Erythroblast (primary cell): ENCODE measurements at regions not wholly inside any gene's neighbourhood (a gene's known extent, or its start where the extent isn't known, plus 50 kb on each side); places are given as distances from the start of the nearest gene placed in this dataset.

Source experiments
- DNase-seq, 2 experiments: peaks; one replicate each; lab custom pipeline; 2025; lab: John Stamatoyannopoulos, UW
- GATA1 ChIP-seq: IDR thresholded peaks from 2 replicates; pipeline ENCODE4 v1.6.1; 2011; ENCODE audit warnings: low read depth, mild to moderate bottlenecking, control low read depth, low read length, moderate library complexity
- POLR2A ChIP-seq: IDR thresholded peaks from 2 replicates; pipeline ENCODE4 v1.6.1; 2011; ENCODE audit warnings: mild to moderate bottlenecking, low read length

GRCh38 chr18:8480506-8481328 lies 128.5 kb upstream of the RAB12 start:
- DNase-seq = no peak
- TF ChIP-seq POLR2A (no peak), GATA1 (no peak)

DNA sequence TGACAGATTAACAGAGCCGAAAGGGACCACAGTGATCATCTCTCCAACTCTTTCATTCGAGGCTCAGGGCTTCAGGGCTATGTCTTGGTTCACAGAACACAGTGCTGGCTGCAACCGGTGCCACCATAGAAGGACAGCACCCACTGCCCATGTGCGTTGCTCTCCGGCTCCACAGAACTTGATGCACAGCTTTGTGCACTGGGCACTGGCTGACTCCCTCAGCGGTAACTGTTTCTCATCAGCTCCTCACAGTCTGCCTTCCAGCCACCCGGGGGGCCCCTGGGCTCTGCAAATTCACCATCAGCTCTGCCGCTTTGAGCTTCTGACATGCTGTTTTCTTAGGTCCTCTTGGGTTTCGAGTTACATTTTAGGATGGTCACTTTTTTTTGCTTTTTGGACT lies 124.3 kb upstream of the RAB12 start:
- TF ChIP-seq POLR2A (no peak), GATA1 (no peak)
- DNase-seq = no peak

- TF ChIP-seq GATA1 = no peak
- no peak for TF ChIP-seq POLR2A
- DNase-seq = no peak
These were observed 119.5 kb upstream of the RAB12 start for GRCh38 chr18:8489761-8490160.

DNA sequence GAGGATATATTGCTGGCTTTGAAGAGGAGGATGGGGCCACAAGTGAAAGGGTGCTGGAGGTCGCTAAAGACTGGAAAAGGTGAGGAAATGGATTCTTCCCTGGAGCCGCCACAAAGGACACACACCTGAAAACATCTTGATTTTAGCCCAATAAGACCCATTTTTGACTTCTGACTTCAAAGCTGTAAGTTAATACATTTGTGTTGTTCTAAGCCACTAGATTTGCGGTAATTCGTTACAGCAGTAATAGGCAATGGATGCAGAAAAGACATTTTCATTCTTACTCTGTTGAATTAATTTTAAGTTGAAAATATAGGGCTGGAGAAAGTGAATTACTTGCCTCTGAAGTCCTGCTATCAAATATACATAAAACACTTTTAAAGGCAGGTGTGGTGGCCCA lies 117.7 kb upstream of the RAB12 start:
- DNase-seq = no peak
- no peak for TF ChIP-seq POLR2A
- no peak for TF ChIP-seq GATA1

DNA sequence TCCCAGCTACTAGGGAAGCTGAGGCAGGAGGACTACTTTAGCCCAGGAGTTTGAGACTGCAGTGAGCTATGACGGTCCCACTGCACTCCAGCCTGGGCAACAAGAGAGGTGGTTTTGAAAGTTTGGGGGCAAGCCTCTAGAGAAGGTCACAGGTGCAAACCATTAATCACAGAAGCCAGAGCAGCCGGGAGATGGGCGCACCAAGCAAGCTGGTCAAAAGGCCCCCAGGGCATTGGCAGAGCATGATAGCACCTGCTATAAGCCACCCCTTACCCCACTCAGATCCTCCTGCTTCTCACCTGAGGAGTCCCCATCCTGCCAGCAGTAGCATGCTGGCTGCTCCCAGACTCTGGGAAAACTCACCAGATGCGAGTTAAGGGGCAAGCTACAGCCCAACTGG lies 116.1 kb upstream of the RAB12 start:
- no peak for DNase-seq
- TF ChIP-seq GATA1 = no peak
- TF ChIP-seq POLR2A = no peak

DNA sequence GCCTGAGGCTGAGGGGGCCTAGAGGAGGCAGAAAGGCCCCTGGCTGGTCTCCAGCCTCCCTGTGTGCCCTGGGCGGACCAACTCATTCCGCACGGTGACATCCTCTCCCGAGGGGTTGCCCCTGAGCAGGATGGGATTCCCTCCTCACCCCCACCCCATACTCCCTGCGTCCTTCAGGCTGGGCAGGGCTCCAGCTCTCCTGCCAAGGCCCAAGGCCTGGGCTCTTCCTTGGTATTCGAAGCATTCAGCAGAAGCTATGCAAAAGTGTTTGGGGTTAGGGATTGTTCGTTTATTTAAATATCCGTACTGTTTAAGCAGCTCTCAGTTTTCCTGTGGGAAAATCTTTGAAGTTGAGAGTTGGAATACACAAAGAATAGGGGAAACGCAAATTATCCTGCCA lies 113.1 kb upstream of the RAB12 start:
- DNase-seq = no peak
- TF ChIP-seq GATA1 (no peak), POLR2A (no peak)

GRCh38 chr18:8498905-8499304 lies 110.3 kb upstream of the RAB12 start:
- TF ChIP-seq GATA1 (no peak), POLR2A (no peak)
- DNase-seq = no peak

DNA sequence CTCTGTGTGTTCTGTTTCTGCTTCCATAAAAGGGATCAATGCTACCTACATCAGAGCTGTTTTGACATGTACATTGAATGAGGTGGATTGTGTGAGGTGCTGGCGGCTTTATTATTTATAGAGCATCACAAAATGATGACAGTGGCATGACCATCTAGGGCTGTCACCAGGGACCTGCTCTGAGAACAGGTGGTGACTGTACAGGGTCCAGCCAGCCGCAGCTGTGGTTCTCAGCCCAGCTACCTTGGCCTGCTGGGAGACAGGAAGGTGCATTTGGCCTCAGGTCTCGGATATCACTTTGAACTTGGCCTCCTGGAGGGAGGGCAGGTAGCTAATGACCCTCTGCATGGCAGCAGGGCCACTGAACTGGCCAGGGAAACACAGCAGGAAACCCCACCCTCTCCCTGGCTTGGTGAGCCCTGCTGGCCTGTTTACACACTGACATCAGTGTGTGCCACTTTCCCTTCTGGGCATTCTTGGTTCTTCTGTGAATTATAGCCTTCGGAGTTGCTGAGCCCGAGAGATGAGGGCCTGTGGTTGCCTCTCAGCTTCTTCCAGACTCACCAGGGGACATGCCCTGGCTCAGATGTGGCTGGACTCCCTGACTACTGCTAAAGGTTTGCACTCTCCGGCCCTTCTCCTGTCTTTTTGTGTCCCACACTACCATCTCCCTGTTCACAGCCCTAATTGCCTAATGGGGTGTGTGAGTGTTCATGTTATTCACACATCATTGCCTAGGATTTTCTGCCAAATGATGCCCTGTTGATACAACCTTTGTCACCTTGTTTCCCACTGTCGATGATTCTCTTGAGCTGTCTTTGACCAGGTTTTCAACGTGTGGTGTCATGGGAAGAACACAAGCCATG lies 109.2 kb upstream of the RAB12 start:
- TF ChIP-seq GATA1 = no peak
- no peak for TF ChIP-seq POLR2A
- no peak for DNase-seq

DNA sequence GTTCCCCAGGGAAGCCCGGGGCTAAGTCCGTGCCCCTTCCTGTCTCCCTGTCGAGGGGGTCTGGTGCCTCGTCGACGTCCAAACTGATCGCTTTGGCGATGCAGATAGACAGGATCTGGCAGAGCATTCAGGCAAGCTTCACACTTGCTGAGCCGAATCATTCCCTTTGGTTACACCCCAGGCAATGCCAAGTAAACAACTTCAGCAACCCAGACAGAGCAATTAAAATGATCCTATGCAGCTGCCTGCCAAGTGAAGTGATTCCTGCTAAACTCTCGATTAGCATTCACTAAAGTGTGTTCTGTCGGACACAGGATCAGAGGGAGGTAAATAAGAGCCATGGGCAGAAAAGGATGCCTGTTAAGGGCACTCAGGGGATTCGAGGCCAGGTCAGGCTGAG lies 108.2 kb upstream of the RAB12 start:
- no peak for DNase-seq

GRCh38 chr18:8503248-8503647 lies 106.0 kb upstream of the RAB12 start:
- no peak for DNase-seq
- no peak for TF ChIP-seq POLR2A
- TF ChIP-seq GATA1 = no peak

More for the DNA sequence above, 108.2 kb upstream of the RAB12 start:
- TF ChIP-seq POLR2A = no peak
- no peak for TF ChIP-seq GATA1

DNA sequence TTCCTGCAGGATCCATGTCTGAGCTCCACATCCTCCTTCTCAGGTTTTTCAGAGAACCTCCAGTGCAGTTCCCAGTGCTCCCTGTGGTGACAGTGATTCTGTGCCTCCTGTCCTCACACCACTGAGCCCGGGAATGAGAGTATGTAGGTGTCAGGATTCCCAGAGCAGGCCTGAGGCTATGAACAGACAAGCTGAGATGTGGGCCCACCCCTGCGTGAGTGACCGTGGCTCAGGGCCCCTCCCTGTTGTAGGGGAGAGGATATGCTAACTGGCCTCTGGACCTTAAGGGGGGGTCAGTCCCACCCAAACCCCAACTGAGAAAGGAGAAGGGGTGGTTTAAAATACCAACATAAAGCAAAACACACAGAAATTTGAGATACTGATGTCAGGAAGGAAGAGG lies 104.8 kb upstream of the RAB12 start:
- DNase-seq = no peak
- TF ChIP-seq GATA1 = no peak
- no peak for TF ChIP-seq POLR2A

GRCh38 chr18:8504880-8505435 lies 104.3 kb upstream of the RAB12 start:
- DNase-seq = no peak
- TF ChIP-seq GATA1 (no peak), POLR2A (no peak)

DNA sequence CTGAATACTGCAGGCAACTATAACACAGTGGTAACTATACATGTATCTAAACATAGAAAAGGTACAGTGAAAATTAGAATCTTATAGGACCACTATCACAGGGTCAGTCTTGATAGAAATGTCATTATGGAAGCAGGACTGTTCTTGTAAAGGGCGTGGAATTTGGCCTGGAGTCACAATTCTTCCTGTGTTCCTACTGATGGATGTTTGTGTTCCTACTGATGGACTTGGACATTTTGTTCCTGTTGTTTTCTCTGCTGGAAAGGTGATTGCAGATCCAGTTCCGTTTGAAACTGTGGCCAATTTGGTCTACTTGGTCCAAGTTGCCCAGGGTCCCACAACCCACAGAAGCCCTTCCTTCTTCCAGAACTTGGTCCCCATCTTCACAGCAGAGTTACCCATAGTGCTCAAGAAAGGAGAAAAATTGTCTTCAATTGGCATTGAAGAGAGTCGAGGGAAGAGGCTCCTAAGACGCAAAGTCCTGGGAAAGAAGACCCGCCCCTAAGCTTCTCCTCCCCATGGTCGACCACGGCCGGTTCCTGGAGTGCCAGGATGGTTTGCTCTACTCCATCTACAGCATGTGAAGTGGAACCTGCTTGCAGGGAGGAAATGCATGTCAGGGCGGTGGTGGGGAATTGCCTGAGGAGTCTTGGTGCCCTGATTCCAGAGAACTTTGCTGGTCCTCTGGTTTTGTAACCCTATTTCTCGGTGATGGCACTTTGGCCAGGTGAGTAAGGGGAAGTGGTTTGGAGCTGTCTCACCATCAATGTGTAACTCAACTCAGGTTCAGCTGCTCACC lies 102.8 kb upstream of the RAB12 start:
- no peak for DNase-seq
- TF ChIP-seq POLR2A (no peak), GATA1 (no peak)

GRCh38 chr18:8507361-8507760 lies 101.9 kb upstream of the RAB12 start:
- TF ChIP-seq GATA1 (no peak), POLR2A (no peak)
- DNase-seq = peak; percentile 20 to 21
